MV-4-11 (cell line): ENCODE measurements at regions not wholly inside any gene's neighbourhood (a gene's known extent, or its start where the extent isn't known, plus 50 kb on each side); places are given as distances from the start of the nearest gene placed in this dataset.

Experiments used
- DNase-seq: peaks from one replicate; lab custom pipeline; 2025; lab: John Stamatoyannopoulos, UW

DNA sequence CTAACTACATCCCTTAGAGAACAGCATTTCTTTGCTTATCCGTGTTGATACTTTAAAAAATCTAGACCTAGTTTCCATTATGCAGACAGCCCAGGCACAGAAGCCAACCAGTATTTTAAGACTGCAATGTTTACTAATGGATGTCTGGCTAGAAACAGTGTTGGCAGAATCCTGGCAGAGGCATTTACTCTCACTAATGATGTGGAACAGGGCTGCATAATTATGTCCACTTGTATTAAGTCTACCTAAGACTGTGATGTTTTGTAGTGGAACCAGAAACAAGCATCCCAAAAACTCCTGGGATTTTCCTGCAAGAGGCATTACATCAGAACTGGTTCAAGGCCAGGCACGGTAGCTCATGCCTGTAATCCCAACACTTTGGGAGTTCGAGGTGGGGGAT lies 50.2 kb upstream of the PICALM start:
- DNase-seq: no peak
